ENCODE measurements at regions not wholly inside any gene's neighbourhood (a gene's known extent, or its start where the extent isn't known, plus 50 kb on each side); places are given as distances from the start of the nearest gene placed in this dataset.

- DNase-seq (ENCODE audit: low spot score) = no peak
Measured at GRCh38 chr11:95692526-95693260, 96.9 kb downstream of the FAM76B start.

GRCh38 chr11:95690100-95690499 is 99.5 kb downstream of the FAM76B start:
- DNase-seq (ENCODE audit: low spot score) = no peak

DNA sequence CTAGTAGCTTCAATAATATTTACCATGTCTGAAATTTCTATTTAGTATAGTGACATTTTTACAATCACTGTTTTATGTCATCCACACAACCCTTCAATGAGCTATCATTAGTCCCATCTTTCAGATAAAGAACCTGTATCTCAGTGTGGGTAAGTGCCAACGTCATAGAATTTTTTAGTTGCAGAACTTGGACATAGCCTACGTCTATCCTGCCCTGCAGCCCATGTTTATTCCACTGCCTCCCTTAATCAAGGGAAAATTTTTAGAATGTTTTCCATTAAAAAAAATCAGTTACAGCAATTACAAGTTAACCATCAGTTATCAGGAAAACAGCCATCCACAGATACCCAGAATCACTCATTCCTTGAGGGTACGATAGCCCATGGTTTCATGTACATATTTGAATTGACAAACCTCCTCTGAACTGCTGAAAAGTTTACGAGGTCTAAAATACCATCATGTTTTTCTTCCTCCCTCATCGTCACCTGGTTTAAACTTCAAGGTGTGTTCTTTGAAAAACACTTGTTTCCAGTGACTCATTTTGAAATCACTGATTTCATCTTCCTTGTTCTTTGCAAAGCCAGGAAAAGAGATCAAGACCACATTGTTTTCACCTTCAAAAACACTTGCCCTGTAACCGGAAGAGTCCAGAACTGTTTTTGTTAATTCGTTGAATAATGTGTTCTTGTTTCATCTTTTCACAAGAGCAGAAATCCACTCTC is 100.9 kb downstream of the FAM76B start:
- DNase-seq (ENCODE audit: low spot score) = no peak

- DNase-seq (ENCODE audit: low spot score) = no peak
Measured at GRCh38 chr11:95688015-95688414, 101.6 kb downstream of the FAM76B start.

- no peak for DNase-seq (ENCODE audit: low spot score)
Measured at GRCh38 chr11:95686265-95686664, 103.3 kb downstream of the FAM76B start.

DNA sequence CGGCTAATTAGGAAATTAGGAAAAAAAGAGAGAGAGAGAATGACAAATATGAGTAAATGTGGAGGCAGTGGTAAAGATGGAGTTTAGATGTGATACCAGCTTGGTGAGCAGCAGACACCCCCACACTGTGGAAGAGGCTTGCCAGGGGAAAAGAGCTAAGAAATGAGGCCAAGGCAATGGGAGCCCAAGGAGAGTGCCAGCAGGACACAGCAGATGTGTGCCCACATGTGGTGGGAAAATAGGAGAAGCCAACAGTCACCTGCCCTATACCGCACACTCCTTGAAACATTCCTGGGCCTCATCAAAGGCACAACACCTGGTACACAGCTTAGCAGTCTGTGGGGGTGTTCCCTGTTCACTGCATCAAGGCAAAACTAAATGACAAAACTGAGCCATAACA is 104.9 kb downstream of the FAM76B start:
- DNase-seq (ENCODE audit: low spot score) = no peak

- DNase-seq (ENCODE audit: low spot score) = no peak
Measured at GRCh38 chr11:95684170-95684569, 105.4 kb downstream of the FAM76B start.

GRCh38 chr11:95682552-95682951 is 107.0 kb downstream of the FAM76B start:
- no peak for DNase-seq (ENCODE audit: low spot score)

GRCh38 chr11:95680169-95680929 is 109.2 kb downstream of the FAM76B start:
- no peak for DNase-seq (ENCODE audit: low spot score)

DNA sequence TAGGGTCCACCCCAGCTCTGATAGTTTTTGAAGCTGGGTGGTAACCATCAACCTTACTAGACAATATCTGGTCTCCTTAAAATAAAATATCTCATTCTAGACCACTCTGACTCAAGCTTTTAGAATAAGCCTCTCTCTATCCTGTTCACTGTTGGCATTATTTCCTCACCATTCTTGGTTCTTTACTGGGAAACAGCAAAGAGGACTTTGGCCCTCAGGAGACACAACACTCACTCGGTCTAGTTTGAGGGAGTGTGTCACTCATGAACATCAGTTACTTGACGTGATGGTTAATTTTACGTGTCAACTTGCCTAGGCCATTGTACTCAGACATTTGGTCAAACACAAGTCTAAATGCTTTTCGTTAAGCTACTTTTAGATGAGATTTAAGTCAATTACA is 110.6 kb downstream of the FAM76B start:
- no peak for DNase-seq (ENCODE audit: low spot score)

GRCh38 chr11:95676308-95676707 is 113.3 kb downstream of the FAM76B start:
- DNase-seq (ENCODE audit: low spot score) = no peak

DNA sequence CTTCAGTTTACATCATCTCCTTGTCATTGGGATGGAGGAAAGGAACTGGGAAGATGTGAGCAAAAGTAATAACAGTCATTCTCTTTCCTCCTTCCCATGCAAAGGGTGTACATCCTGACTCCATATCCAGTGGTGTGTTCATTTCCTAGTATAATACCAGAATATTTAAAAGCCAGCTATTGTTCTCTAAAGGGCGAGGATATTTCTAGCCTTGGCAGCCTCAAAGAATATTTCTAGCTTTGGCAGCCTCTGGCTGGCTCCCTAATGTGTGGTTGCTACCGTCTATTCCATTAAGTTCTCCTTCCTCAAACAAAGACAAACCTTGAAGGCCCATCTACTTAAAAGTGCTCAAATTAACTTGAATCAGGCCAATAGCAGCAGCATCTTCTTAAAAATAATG is 114.0 kb downstream of the FAM76B start:
- DNase-seq (ENCODE audit: low spot score) = no peak

DNA sequence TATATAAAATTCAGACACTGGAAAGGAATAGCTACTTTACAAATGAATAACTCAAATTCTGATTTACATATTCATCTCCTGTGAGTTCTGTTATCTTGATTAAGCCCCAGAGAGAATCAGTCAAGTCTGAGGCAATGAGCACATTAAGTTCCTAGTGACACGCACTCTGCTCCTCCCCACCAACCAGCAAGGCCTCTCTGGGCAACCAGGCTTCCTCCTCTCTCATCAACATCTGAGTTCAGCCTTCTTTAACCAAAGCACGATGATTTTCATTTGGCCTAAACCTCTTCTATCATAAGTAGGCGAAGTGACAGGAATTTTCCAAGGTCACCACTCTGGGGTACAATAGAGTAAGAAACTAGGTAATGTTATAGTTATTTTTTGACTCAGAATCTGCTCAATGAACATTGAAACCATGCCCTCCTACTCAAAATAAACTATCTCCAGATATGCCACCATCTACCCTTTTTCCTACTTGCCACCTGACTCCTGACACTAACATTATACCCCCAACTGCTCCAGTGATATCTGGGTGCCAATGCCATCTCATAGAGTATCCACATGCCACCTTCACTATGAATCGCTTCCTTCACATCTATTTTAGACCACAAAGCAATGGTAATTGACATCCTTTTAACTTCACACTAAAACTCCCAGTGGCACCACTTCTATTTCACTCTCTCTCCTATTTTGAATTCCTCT is 114.8 kb downstream of the FAM76B start:
- DNase-seq (ENCODE audit: low spot score) = no peak

- no peak for DNase-seq (ENCODE audit: low spot score)
Measured at GRCh38 chr11:95671768-95672167, 117.8 kb downstream of the FAM76B start.

DNA sequence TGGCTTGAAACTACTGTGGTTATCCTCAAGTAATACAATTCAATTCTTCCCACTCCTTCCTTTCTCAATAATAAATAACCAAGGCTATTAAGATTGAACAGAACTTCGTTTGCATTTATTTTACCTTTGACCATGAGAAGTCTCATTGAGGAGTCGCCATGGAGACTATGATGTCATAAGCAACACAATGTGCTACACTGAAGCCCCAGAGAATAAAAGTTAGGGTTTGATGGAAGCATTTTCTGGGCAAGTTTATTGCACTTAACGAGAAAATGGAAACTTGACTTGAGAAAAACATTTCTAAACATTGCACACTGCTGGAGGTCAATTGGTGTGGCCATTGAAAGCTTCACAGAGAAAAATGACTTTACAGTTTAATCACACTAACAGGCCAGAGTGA is 121.5 kb downstream of the FAM76B start:
- DNase-seq (ENCODE audit: low spot score) = no peak

DNA sequence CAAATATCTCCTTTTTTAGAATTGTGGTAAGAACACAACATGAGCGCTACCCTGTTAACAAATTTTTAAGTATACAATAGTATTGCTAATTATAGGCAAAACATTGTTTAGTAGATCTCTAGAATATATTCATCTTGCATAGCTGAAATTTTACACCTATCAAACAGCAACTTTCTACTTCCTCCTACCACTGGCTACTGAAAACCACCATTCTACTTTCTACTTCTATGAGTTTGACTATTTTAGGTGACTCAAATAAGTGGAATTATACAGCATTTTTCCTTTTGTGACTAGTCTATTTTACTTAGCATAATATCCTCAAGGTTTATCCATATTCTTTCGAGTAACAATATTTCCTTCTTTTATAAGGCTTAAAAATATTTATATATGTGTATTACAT is 128.4 kb downstream of the FAM76B start:
- no peak for DNase-seq (ENCODE audit: low spot score)

DNA sequence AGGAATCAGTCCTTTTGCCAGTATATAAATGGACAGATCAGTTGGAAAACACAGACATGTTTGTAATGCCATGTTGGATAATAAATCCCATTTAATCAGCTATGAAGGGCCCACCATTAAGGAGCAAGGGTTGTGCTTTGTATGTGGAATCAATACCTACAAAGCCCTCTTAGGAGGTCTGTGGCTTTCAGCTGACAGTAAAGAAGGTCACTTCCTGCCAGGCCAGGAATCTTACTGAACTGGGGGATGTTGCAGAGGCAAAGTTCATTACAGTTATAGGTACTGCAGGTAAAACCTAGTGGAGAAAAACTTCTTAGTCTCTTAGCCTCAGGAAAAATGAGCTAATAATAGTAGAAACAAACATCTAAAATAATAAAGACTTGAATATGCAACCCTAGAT is 129.5 kb downstream of the FAM76B start:
- DNase-seq (ENCODE audit: low spot score) = peak; percentile 14

DNA sequence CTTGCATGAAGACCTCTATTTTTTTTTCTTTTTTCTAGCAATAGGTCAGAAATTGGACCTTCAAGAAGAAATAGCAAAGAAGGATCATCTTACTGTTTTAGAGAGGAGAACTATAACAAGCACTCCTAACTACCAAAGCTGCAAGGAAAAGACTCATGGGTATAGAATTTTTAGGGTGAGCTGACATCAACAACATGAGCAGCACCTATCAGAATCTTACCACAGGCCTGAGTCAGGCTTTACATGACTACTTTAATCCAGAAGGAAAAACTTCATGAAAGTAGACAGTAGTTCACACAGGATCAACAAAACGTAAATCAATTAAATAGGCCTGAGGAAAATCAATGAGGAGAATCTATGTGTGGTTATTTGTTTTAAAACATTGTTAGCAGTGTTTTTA is 130.5 kb downstream of the FAM76B start:
- no peak for DNase-seq (ENCODE audit: low spot score)

DNA sequence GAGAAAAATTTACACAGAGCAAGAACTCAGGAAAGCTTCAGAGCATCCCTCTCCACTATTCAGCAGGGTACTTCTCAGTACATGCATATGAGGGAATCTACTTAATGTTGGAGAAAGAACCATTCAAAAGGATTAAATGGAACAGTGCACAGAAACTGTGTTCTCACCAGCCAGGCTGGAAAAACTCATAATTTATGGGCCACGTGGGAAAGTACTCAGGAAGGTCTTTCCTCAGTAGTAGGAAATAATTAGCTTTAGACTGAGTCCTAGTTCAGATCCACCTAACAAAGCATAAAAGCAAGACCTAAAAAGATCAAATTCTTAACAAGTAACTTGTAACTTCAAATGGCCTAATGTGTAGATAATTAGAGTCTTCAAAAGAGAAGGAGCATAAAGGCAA is 134.0 kb downstream of the FAM76B start:
- no peak for DNase-seq (ENCODE audit: low spot score)

DNA sequence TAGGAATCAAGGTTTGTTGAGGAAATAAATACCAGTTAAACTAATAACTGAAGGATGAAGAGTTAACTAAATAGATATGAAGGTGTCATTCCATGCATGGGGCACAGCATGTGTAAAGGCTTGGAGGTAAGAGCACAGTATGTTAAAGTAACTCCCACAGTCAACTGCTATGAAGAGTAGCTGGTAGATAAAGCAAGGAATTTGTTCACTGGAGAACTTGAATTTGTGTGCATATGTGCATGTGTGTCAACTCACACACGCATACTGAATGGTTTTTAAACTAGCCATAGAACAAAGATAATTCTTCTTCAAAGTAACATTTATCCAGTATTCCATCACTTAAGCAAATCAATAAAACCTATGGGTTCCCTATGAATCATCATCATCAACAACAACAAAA is 135.9 kb downstream of the FAM76B start:
- no peak for DNase-seq (ENCODE audit: low spot score)

- DNase-seq (ENCODE audit: low spot score) = no peak
Measured at GRCh38 chr11:95653099-95653498, 136.5 kb downstream of the FAM76B start.

DNA sequence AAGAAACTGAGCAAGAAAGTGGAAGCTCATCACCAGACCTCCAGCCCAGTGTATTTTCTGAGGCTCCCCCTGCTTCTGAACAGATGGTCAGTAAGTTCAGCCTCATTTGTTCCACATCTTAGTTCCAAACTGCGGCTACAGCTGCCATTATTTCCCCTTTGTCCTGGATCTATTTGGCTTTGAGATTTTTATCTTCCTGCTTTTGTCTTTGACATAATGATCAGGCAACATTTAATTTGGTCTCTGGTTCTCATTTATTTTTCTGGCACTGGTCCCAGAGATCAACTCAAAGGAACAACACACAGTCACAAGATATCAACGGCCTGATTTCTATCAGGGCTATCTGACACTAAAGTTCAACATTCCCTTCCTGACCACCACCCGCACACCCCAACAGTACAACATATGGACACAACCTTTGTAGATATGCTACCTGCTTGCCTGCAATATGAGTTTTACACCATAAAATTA is 137.5 kb downstream of the FAM76B start:
- DNase-seq (ENCODE audit: low spot score) = no peak
